ENCODE measurements at regions not wholly inside any gene's neighbourhood (a gene's known extent, or its start where the extent isn't known, plus 50 kb on each side); places are given as distances from the start of the nearest gene placed in this dataset.

GRCh38 chr4:24168658-24169057, 278.8 kb upstream of the PPARGC1A start:
- ATAC-seq (no peak), DNase-seq (no peak)
- CTCF ChIA-PET = no interaction called here
- no peaks in the 10 kb centered on the region for H3K9me3 Mint-ChIP-seq
- H3K4me3 Mint-ChIP-seq = no peak overlapping the region
- H3K27me3 Mint-ChIP-seq = no peaks in the 10 kb centered on the region
- no peaks in the 10 kb centered on the region for H3K36me3 Mint-ChIP-seq (ENCODE audit: low read depth)
- intact Hi-C loops (cut with micrococcal nuclease) = no loop called here
- no peak for TF ChIP-seq CTCF (IDR thresholded peaks at IDR 0.05)
- POLR2A ChIA-PET = no interaction called here
- no peaks in the 10 kb centered on the region for H3K4me1 Mint-ChIP-seq (ENCODE audit: low read depth)
- no peak overlapping the region for H3K27ac Mint-ChIP-seq

- no peak overlapping the region for H3K4me3 Mint-ChIP-seq
These were observed 276.7 kb upstream of the PPARGC1A start for GRCh38 chr4:24166501-24166900.

GRCh38 chr4:24164797-24165196, 274.9 kb upstream of the PPARGC1A start:
- no peak for ATAC-seq
- intact Hi-C loops (cut with micrococcal nuclease) = no loop called here
- no peaks in the 10 kb centered on the region for H3K27me3 Mint-ChIP-seq
- no peaks in the 10 kb centered on the region for H3K4me1 Mint-ChIP-seq (ENCODE audit: low read depth)
- H3K9me3 Mint-ChIP-seq = no peaks in the 10 kb centered on the region
- no peak overlapping the region for H3K4me3 Mint-ChIP-seq
- ChIA-PET POLR2A (no interaction called here), CTCF (no interaction called here)
- H3K36me3 Mint-ChIP-seq (ENCODE audit: low read depth) = no peaks in the 10 kb centered on the region
- H3K27ac Mint-ChIP-seq = no peak overlapping the region
- no peak for DNase-seq
- no peak for TF ChIP-seq CTCF (IDR thresholded peaks at IDR 0.05)

More at GRCh38 chr4:24166501-24166900, 276.7 kb upstream of the PPARGC1A start:
- Mint-ChIP-seq H3K27ac (no peak overlapping the region), H3K36me3 (ENCODE audit: low read depth) (no peaks in the 10 kb centered on the region), H3K4me1 (ENCODE audit: low read depth) (no peaks in the 10 kb centered on the region), H3K9me3 (no peaks in the 10 kb centered on the region), H3K27me3 (no peaks in the 10 kb centered on the region)
- intact Hi-C loops (cut with micrococcal nuclease) = no loop called here
- DNase-seq (no peak), ATAC-seq (no peak)
- no peak for TF ChIP-seq CTCF (IDR thresholded peaks at IDR 0.05)
- POLR2A ChIA-PET = no interaction called here
- CTCF ChIA-PET = no interaction called here

GRCh38 chr4:24164054-24164693, 274.3 kb upstream of the PPARGC1A start:
- CTCF ChIA-PET = no interaction called here

GRCh38 chr4:24163314-24163713, 273.5 kb upstream of the PPARGC1A start:
- Mint-ChIP-seq H3K9me3 (no peaks in the 10 kb centered on the region), H3K36me3 (ENCODE audit: low read depth) (no peaks in the 10 kb centered on the region), H3K27ac (no peak overlapping the region), H3K27me3 (no peaks in the 10 kb centered on the region), H3K4me1 (ENCODE audit: low read depth) (no peaks in the 10 kb centered on the region), H3K4me3 (no peak overlapping the region)
- POLR2A ChIA-PET = no interaction called here
- intact Hi-C loops (cut with micrococcal nuclease) = no loop called here
- no peak for ATAC-seq
- no peak for DNase-seq
- TF ChIP-seq CTCF (IDR thresholded peaks at IDR 0.05) = no peak
- CTCF ChIA-PET = no interaction called here

More at GRCh38 chr4:24164054-24164693, 274.3 kb upstream of the PPARGC1A start:
- no peaks in the 10 kb centered on the region for H3K36me3 Mint-ChIP-seq (ENCODE audit: low read depth)
- no peaks in the 10 kb centered on the region for H3K4me1 Mint-ChIP-seq (ENCODE audit: low read depth)
- H3K9me3 Mint-ChIP-seq = no peaks in the 10 kb centered on the region
- ATAC-seq = no peak
- no peak overlapping the region for H3K27ac Mint-ChIP-seq
- POLR2A ChIA-PET = no interaction called here
- no peak for DNase-seq
- no peak overlapping the region for H3K4me3 Mint-ChIP-seq
- H3K27me3 Mint-ChIP-seq = no peaks in the 10 kb centered on the region
- intact Hi-C loops (cut with micrococcal nuclease) = no loop called here
- no peak for TF ChIP-seq CTCF (IDR thresholded peaks at IDR 0.05)
